HCT116 (cell line): ENCODE measurements at regions not wholly inside any gene's neighbourhood (a gene's known extent, or its start where the extent isn't known, plus 50 kb on each side); places are given as distances from the start of the nearest gene placed in this dataset.

Experiments used
- ATAC-seq: fragments of 200-7000 bp; cut with Tn5 transposase; 2 replicates; pipeline ENCODE4 v1.9.1; 2020; ENCODE audit warnings: mild to moderate bottlenecking, moderate library complexity
- BruUV-seq: library from RNA; stranded (reverse); fragments of 400-500 nt; replicated peaks from 2 replicates; lab custom pipeline; 2021; lab: Mats Ljungman, UMichigan
- CTCF ChIA-PET: fragments of 300-600 bp; sonication (Branson Sonifier 250); formaldehyde crosslinking; loops from one replicate; lab custom pipeline; 2021; ENCODE audit warnings: antibody characterized with exemption; lab: Charles Lee
- POLR2A ChIA-PET: fragments of 300-600, 350-600 bp; sonication (Branson Sonifier 250); formaldehyde crosslinking; loops from one replicate; lab custom pipeline; 2021; ENCODE audit warnings: antibody characterized with exemption; lab: Charles Lee
- RAD21 ChIA-PET, 2 experiments: fragments of 300-600 bp; sonication (Branson Sonifier 250); formaldehyde crosslinking; loops; one replicate each; lab custom pipeline; 2023; ENCODE audit warnings: low total read pairs in 2 of 2; ENCODE audit not compliant: uncharacterized antibody in 2 of 2, unreplicated experiment in 2 of 2, low non-redundant PET in 1 of 2; lab: Charles Lee
- DNase-seq: peaks from one replicate; pipeline ENCODE4 v3.0.0-alpha.2; 2010; ENCODE audit warnings: low read depth, low spot score
- H2AFZ ChIP-seq: fragments of 200-600 bp; shearing (Covaris generic), sonication (generic); 2 replicates; pipeline ENCODE4 v1.6.1; 2017; ENCODE audit warnings: low read depth, mixed run types, mixed read lengths, antibody characterized with exemption, low read length; ENCODE audit not compliant: poor library complexity, severe bottlenecking
- H3K27ac ChIP-seq: 2 replicates; pipeline ENCODE4 v1.5.1; 2012; ENCODE audit warnings: low read depth, low read length
- H3K27me3 ChIP-seq: fragments of 200-600 bp; sonication (generic); 2 replicates; pipeline ENCODE4 v1.6.1; 2016; ENCODE audit warnings: mixed run types, low read length, mixed read lengths; ENCODE audit not compliant: insufficient read depth
- H3K36me3 ChIP-seq, 2 experiments: fragments of 200-500 bp in 1 of 2; fragments of 200-600 bp in 1 of 2; sonication (Bioruptor generic) in 1 of 2; sonication (generic) in 1 of 2; 2 replicates each; pipeline versions ENCODE4 v1.5.1 to v1.6.1; 2014 to 2016; ENCODE audit warnings: low read length in 2 of 2, inconsistent platforms in 1 of 2, mixed read lengths in 1 of 2, mixed run types in 1 of 2; ENCODE audit not compliant: insufficient read depth in 2 of 2, control insufficient read depth in 1 of 2
- H3K4me1 ChIP-seq, 2 experiments: fragments of 200-600 bp in 1 of 2; sonication (generic) in 1 of 2; 2 replicates each; pipeline versions ENCODE4 v1.5.1 to v1.6.1; 2012 to 2017; ENCODE audit warnings: low read length in 2 of 2, inconsistent platforms in 1 of 2, mild to moderate bottlenecking in 1 of 2, mixed read lengths in 1 of 2, mixed run types in 1 of 2, moderate library complexity in 1 of 2; ENCODE audit not compliant: insufficient read depth in 2 of 2, control insufficient read depth in 1 of 2
- H3K4me2 ChIP-seq: fragments of 200-600 bp; sonication (generic); 2 replicates; pipeline ENCODE4 v1.6.1; 2017; ENCODE audit warnings: mixed run types, low read length, mixed read lengths
- H3K4me3 ChIP-seq, 2 experiments: fragments of 200-600 bp in 1 of 2; sonication (generic) in 1 of 2; replicated peaks in 1 of 2; 2 replicates each; pipeline ENCODE4 v1.5.1; 2011 to 2016; ENCODE audit warnings: low read length in 2 of 2, control low read depth in 1 of 2, low read depth in 1 of 2, mild to moderate bottlenecking in 1 of 2, mixed read lengths in 1 of 2, mixed run types in 1 of 2
- H3K79me2 ChIP-seq: fragments of 200-600 bp; sonication (generic); 2 replicates; pipeline ENCODE4 v1.6.1; 2017; ENCODE audit warnings: mild to moderate bottlenecking, mixed run types, low read length, moderate library complexity, mixed read lengths; ENCODE audit not compliant: insufficient read depth
- H3K9ac ChIP-seq: fragments of 200-600 bp; sonication (generic); 2 replicates; pipeline ENCODE4 v1.6.1; 2016; ENCODE audit warnings: low read length, mixed read lengths
- H3K9me2 ChIP-seq: fragments of 200-600 bp; sonication (generic), shearing (Covaris generic); 2 replicates; pipeline ENCODE4 v1.6.1; 2017; ENCODE audit warnings: mixed run types, mild to moderate bottlenecking, moderate library complexity; ENCODE audit not compliant: insufficient read depth
- H3K9me3 ChIP-seq, 2 experiments: fragments of 200-500 bp in 1 of 2; fragments of 200-600 bp in 1 of 2; sonication (Bioruptor generic) in 1 of 2; sonication (generic) in 1 of 2; 2 replicates each; pipeline ENCODE4 v1.6.1; 2014 to 2017; ENCODE audit warnings: low read length in 2 of 2, mixed read lengths in 2 of 2, inconsistent platforms in 1 of 2, low read depth in 1 of 2, mild to moderate bottlenecking in 1 of 2, mixed run types in 1 of 2, moderate library complexity in 1 of 2; ENCODE audit not compliant: control insufficient read depth in 1 of 2, insufficient read depth in 1 of 2
- H4K20me1 ChIP-seq: fragments of 200-600 bp; sonication (generic), shearing (Covaris generic); 2 replicates; pipeline ENCODE4 v1.6.1; 2017; ENCODE audit warnings: mixed run types, mild to moderate bottlenecking, moderate library complexity; ENCODE audit not compliant: insufficient read depth
- CBX3 ChIP-seq: IDR thresholded peaks from 2 replicates; pipeline ENCODE4 v1.6.1; 2012; ENCODE audit warnings: low read depth
- CTCF ChIP-seq, 3 experiments: fragments of 200-600 bp in 1 of 3; sonication (generic) in 1 of 3; IDR thresholded peaks in 2 of 3; conservative IDR thresholded peaks in 1 of 3; 2 replicates each; pipeline ENCODE4 v1.5.1; 2012 to 2017; ENCODE audit warnings: low read depth in 2 of 3, low read length in 2 of 3, antibody characterized with exemption in 1 of 3, borderline replicate concordance in 1 of 3, control low read depth in 1 of 3, mild to moderate bottlenecking in 1 of 3, mixed read lengths in 1 of 3, mixed run types in 1 of 3, moderate library complexity in 1 of 3; ENCODE audit not compliant: insufficient read depth in 1 of 3
- EZH2phosphoT487 ChIP-seq: fragments of 200-600 bp; IDR thresholded peaks from 2 replicates; pipeline ENCODE4 v1.6.1; 2018; ENCODE audit warnings: antibody characterized with exemption, borderline replicate concordance
- MAX ChIP-seq: IDR thresholded peaks from 2 replicates; pipeline ENCODE4 v1.6.1; 2012
- POLR2A ChIP-seq: IDR thresholded peaks from 2 replicates; pipeline ENCODE4 v1.7.0; 2011; ENCODE audit warnings: borderline replicate concordance; ENCODE audit not compliant: insufficient read depth, insufficient read length; ENCODE audit errors: extremely low read depth
- intact Hi-C: fragments of 100-400 bp; cut with micrococcal nuclease; formaldehyde crosslinking; loops from 2 replicates; pipeline ENCODE4 v1.10.0; 2022

GRCh38 chr5:111954516-111955395 lies 197.8 kb upstream of the NREP start (continued):
- no peak for TF ChIP-seq CTCF (IDR thresholded peaks at IDR 0.05 in 2 of 3, conservative IDR thresholded peaks at IDR 0.05 in 1 of 3; ENCODE audit: borderline replicate concordance in 1 of 3, insufficient read depth in 1 of 3, low read depth in 2 of 3, low read length in 2 of 3)

- intact Hi-C loops, result no loop called here
- POLR2A ChIA-PET, result no interaction called here
- H3K4me2 ChIP-seq, result no peak overlapping the region
- no peak for ATAC-seq
- no peaks in the 10 kb centered on the region; the same call in 1 of the 2 replicates for H4K20me1 ChIP-seq
- H3K27ac ChIP-seq, result no peak overlapping the region
- H3K4me3 ChIP-seq, result no peak overlapping the region
- no TSS peak for BruUV-seq
- H3K27me3 ChIP-seq, result no peaks in the 10 kb centered on the region
- no peaks in the 10 kb centered on the region for H3K4me1 ChIP-seq
- H3K9me3 ChIP-seq, result no peaks in the 10 kb centered on the region
- H3K79me2 ChIP-seq, result no peaks in the 10 kb centered on the region
- CTCF ChIA-PET, result no interaction called here
- H3K9me2 ChIP-seq, result no peaks in the 10 kb centered on the region
- no peak overlapping the region for H3K9ac ChIP-seq
- TF ChIP-seq POLR2A, result no peak
- TF ChIP-seq MAX, result no peak
- TF ChIP-seq EZH2phosphoT487, result no peak
- TF ChIP-seq CBX3, result no peak
- H3K36me3 ChIP-seq, result no peaks in the 10 kb centered on the region
- no peak for DNase-seq
- no peak overlapping the region for H2AFZ ChIP-seq
- RAD21 ChIA-PET, result no interaction called here
Measured at GRCh38 chr5:111953351-111954127, 196.5 kb upstream of the NREP start.
